ENCODE measurements at regions not wholly inside any gene's neighbourhood (a gene's known extent, or its start where the extent isn't known, plus 50 kb on each side); places are given as distances from the start of the nearest gene placed in this dataset.

DNA sequence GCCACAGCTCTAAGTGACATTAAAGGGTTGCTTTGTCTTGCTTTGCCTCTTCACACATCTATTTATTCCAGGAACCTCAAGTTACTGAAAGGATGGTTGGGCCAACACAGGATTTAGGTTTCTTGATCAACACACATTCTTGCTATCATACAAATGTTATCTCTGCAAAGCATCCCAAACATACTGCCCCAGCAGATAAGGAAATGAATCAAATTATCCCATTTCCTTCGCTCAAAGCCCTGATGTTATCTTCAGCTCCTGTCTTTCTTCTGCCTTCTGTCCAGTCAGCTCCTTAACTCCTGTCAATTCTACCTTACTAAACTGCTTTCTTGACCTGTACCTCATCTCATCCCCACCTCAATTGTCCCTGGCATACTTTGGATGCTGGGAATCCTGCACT, 355.9 kb upstream of the TENM4 start:
- TF ChIP-seq, protein P1, sequence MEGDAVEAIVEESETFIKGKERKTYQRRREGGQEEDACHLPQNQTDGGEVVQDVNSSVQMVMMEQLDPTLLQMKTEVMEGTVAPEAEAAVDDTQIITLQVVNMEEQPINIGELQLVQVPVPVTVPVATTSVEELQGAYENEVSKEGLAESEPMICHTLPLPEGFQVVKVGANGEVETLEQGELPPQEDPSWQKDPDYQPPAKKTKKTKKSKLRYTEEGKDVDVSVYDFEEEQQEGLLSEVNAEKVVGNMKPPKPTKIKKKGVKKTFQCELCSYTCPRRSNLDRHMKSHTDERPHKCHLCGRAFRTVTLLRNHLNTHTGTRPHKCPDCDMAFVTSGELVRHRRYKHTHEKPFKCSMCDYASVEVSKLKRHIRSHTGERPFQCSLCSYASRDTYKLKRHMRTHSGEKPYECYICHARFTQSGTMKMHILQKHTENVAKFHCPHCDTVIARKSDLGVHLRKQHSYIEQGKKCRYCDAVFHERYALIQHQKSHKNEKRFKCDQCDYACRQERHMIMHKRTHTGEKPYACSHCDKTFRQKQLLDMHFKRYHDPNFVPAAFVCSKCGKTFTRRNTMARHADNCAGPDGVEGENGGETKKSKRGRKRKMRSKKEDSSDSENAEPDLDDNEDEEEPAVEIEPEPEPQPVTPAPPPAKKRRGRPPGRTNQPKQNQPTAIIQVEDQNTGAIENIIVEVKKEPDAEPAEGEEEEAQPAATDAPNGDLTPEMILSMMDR (IDR thresholded peaks at IDR 0.05): no peak
- TF ChIP-seq POLR2AphosphoS5 (IDR thresholded peaks at IDR 0.05): no peak
